Caco-2 (cell line): ENCODE measurements at regions not wholly inside any gene's neighbourhood (a gene's known extent, or its start where the extent isn't known, plus 50 kb on each side); places are given as distances from the start of the nearest gene placed in this dataset.

Experiments
- BruUV-seq: library from RNA; stranded (reverse); fragments of 400-500 nt; replicated peaks from 2 replicates; lab custom pipeline; 2021; lab: Mats Ljungman, UMichigan
- CTCF ChIA-PET: fragments of 300-600 bp; sonication (Branson Sonifier 250); formaldehyde crosslinking; loops from one replicate; lab custom pipeline; 2022; ENCODE audit warnings: antibody characterized with exemption; lab: Charles Lee
- POLR2A ChIA-PET: fragments of 300-600 bp; sonication (Branson Sonifier 250); formaldehyde crosslinking; loops from one replicate; lab custom pipeline; 2022; ENCODE audit warnings: antibody characterized with exemption; lab: Charles Lee
- DNase-seq, 2 experiments: peaks; one replicate each; pipeline versions ENCODE4 v3.0.0 to v3.0.0-alpha.2; 2020 to 2022
- H3K27me3 ChIP-seq: replicated peaks from 2 replicates; pipeline ENCODE4 v1.6.0; 2011; ENCODE audit warnings: low read length; ENCODE audit not compliant: control insufficient read depth, insufficient read depth
- H3K36me3 ChIP-seq: 2 replicates; pipeline ENCODE4 v1.5.1; 2011; ENCODE audit warnings: low read length; ENCODE audit not compliant: control insufficient read depth, insufficient read depth
- H3K4me1 ChIP-seq: fragments of 250-450 bp; sonication (Bioruptor Pico); 2 replicates; pipeline ENCODE4 v1.5.1; 2020; ENCODE audit warnings: mild to moderate bottlenecking
- H3K4me3 ChIP-seq: 2 replicates; pipeline ENCODE4 v1.5.1; 2011; ENCODE audit warnings: low read depth, mild to moderate bottlenecking, control low read depth, low read length
- H3K9me3 ChIP-seq: fragments of 250-450 bp; sonication (Bioruptor Pico); 2 replicates; pipeline ENCODE4 v1.5.1; 2020; ENCODE audit warnings: mild to moderate bottlenecking, moderate library complexity
- H3K27ac Mint-ChIP-seq: one replicate; pipeline ENCODE4 v1.8.0; 2022; ENCODE audit warnings: mixed read lengths; ENCODE audit not compliant: unreplicated experiment
- H3K27me3 Mint-ChIP-seq: one replicate; pipeline ENCODE4 v1.8.0; 2022; ENCODE audit warnings: mixed read lengths; ENCODE audit not compliant: insufficient read depth, unreplicated experiment
- H3K36me3 Mint-ChIP-seq: one replicate; pipeline ENCODE4 v1.8.0; 2022; ENCODE audit warnings: mild to moderate bottlenecking, mixed read lengths; ENCODE audit not compliant: insufficient read depth, unreplicated experiment
- H3K4me1 Mint-ChIP-seq: one replicate; pipeline ENCODE4 v1.8.0; 2022; ENCODE audit warnings: low read depth, mixed read lengths; ENCODE audit not compliant: unreplicated experiment
- H3K4me3 Mint-ChIP-seq: one replicate; pipeline ENCODE4 v1.8.0; 2022; ENCODE audit warnings: mild to moderate bottlenecking, moderate library complexity, mixed read lengths; ENCODE audit not compliant: unreplicated experiment
- H3K9me3 Mint-ChIP-seq: one replicate; pipeline ENCODE4 v1.8.0; 2022; ENCODE audit warnings: mixed read lengths; ENCODE audit not compliant: unreplicated experiment
- intact Hi-C: fragments of 100-400 bp; cut with micrococcal nuclease; formaldehyde crosslinking; loops from one replicate; pipeline ENCODE4 v1.10.0; 2022; ENCODE audit not compliant: unreplicated experiment
- TF ChIP-seq, protein P1 (sequence below), 2 experiments: fragments of 200-600 bp in 1 of 2; IDR thresholded peaks; 1 replicate in 1 of 2; 2 replicates in 1 of 2; pipeline versions ENCODE4 v1.5.1 to v1.8.0; 2011 to 2022; ENCODE audit warnings: antibody characterized with exemption in 1 of 2, control low read depth in 1 of 2, inconsistent platforms in 1 of 2, low read depth in 1 of 2, low read length in 1 of 2, mild to moderate bottlenecking in 1 of 2, moderate library complexity in 1 of 2; ENCODE audit not compliant: insufficient read depth in 1 of 2, severe bottlenecking in 1 of 2, unreplicated experiment in 1 of 2

DNA sequence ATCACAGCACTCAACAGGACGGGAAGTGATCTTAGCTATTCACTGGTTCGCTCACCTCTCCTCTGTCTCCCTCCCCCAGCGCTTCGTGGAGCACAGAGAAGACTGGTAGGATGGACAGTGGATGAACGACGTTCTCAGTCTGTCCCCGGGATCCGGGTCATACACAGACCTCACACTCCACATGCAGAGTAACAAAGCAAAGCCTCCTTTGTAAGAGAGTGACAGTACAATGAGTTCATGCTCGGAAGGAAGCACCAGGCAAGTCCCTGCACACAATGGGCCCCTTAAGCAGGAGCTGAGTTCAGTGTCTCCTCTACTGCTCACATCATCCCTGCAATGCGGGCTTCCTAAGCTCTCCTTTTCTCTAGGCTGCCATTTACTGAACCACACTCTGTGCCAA, 356.9 kb downstream of the C16orf95 start:
- Mint-ChIP-seq H3K27me3 (peaks cover 3% of the 10 kb centered on the region), H3K4me3 (no peak overlapping the region), H3K27ac (no peak overlapping the region), H3K36me3 (no peaks in the 10 kb centered on the region), H3K9me3 (no peaks in the 10 kb centered on the region), H3K4me1 (no peaks in the 10 kb centered on the region)
- DNase-seq, result no peak
- intact Hi-C loops, result no loop called here
- BruUV-seq, result no TSS peak
- POLR2A ChIA-PET, result no interaction called here
- TF ChIP-seq, protein P1, sequence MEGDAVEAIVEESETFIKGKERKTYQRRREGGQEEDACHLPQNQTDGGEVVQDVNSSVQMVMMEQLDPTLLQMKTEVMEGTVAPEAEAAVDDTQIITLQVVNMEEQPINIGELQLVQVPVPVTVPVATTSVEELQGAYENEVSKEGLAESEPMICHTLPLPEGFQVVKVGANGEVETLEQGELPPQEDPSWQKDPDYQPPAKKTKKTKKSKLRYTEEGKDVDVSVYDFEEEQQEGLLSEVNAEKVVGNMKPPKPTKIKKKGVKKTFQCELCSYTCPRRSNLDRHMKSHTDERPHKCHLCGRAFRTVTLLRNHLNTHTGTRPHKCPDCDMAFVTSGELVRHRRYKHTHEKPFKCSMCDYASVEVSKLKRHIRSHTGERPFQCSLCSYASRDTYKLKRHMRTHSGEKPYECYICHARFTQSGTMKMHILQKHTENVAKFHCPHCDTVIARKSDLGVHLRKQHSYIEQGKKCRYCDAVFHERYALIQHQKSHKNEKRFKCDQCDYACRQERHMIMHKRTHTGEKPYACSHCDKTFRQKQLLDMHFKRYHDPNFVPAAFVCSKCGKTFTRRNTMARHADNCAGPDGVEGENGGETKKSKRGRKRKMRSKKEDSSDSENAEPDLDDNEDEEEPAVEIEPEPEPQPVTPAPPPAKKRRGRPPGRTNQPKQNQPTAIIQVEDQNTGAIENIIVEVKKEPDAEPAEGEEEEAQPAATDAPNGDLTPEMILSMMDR (IDR thresholded peaks at IDR 0.05; ENCODE audit: insufficient read depth in 1 of 2, low read depth in 1 of 2, low read length in 1 of 2, severe bottlenecking in 1 of 2, unreplicated experiment in 1 of 2), result no peak
- Histone ChIP-seq H3K4me3 (no peak overlapping the region), H3K9me3 (no peaks in the 10 kb centered on the region), H3K27me3 (no peaks in the 10 kb centered on the region), H3K4me1 (peaks cover under 1% of the 10 kb centered on the region; the same call in 1 of the 2 replicates), H3K36me3 (no peaks in the 10 kb centered on the region)
- CTCF ChIA-PET, result no interaction called here

DNA sequence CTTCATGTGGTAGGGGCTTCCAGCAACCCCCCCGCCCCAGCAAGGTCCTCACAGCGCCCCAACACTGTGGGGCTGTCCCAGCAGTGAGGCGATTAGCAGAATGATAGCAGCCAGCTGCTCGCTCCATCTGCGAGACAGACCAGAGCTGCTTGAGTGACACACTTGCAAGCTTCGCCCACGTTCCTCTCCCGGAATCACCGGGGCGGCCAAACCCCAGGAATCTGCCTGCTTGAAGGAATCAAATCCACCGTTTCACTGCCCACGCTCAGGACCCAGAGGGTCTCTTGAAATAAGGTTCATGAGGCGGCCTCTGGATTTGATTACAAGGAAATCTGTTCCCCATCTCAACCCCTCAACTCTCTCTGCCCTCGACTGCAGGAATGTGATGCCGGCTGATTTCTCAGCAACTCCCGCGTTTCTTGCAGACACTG, 356.0 kb downstream of the C16orf95 start:
- Mint-ChIP-seq H3K4me3 (no peak overlapping the region), H3K27me3 (peaks cover 3% of the 10 kb centered on the region), H3K4me1 (peaks cover 4% of the 10 kb centered on the region), H3K9me3 (no peaks in the 10 kb centered on the region), H3K36me3 (no peaks in the 10 kb centered on the region), H3K27ac (no peak overlapping the region)
- Histone ChIP-seq H3K9me3 (no peaks in the 10 kb centered on the region), H3K36me3 (no peaks in the 10 kb centered on the region), H3K4me3 (no peak overlapping the region), H3K27me3 (no peaks in the 10 kb centered on the region), H3K4me1 (peaks cover 10% of the 10 kb centered on the region; the same call in 1 of the 2 replicates)
- TF ChIP-seq, protein P1 (IDR thresholded peaks at IDR 0.05; ENCODE audit: insufficient read depth in 1 of 2, low read depth in 1 of 2, low read length in 1 of 2, severe bottlenecking in 1 of 2, unreplicated experiment in 1 of 2), result no peak
- intact Hi-C loops, result no loop called here
- DNase-seq, result no peak
- ChIA-PET CTCF (no interaction called here), POLR2A (no interaction called here)
- no TSS peak for BruUV-seq

DNA sequence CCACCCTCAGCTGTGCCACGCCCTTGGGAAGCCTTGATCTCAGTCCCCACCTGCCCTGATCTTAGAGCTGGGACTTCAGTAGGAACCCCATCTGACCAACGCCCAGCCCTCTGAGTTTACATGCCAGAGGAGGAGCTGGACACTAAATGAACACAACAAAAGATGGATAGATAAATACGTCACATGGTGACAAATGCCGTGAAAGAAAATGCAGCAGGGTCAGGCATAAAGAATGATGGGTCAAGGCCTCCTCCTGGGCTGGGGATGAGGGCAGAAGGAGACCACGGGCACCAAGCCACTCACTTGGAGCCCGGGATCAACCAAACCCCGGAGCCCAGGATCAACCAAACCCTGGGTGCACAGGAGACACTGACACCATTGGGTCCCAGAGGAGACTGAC, 354.9 kb downstream of the C16orf95 start:
- intact Hi-C loops, result no loop called here
- ChIA-PET POLR2A (no interaction called here), CTCF (no interaction called here)
- DNase-seq, result no peak
- H3K4me3 ChIP-seq, result no peak overlapping the region
- Mint-ChIP-seq H3K27ac (no peak overlapping the region), H3K27me3 (peaks cover 3% of the 10 kb centered on the region), H3K4me1 (peaks cover 7% of the 10 kb centered on the region), H3K9me3 (no peaks in the 10 kb centered on the region), H3K4me3 (no peak overlapping the region), H3K36me3 (no peaks in the 10 kb centered on the region)
- no peaks in the 10 kb centered on the region for H3K36me3 ChIP-seq
- no TSS peak for BruUV-seq
- no peaks in the 10 kb centered on the region for H3K27me3 ChIP-seq
- no peaks in the 10 kb centered on the region for H3K9me3 ChIP-seq
- TF ChIP-seq, protein P1 (IDR thresholded peaks at IDR 0.05; ENCODE audit: insufficient read depth in 1 of 2, low read depth in 1 of 2, low read length in 1 of 2, severe bottlenecking in 1 of 2, unreplicated experiment in 1 of 2), result no peak
- peaks cover 12% of the 10 kb centered on the region; the same call in 1 of the 2 replicates for H3K4me1 ChIP-seq
